ENCODE measurements at regions not wholly inside any gene's neighbourhood (a gene's known extent, or its start where the extent isn't known, plus 50 kb on each side); places are given as distances from the start of the nearest gene placed in this dataset.

- no peak for DNase-seq (ENCODE audit: low read depth)
These were observed 222.3 kb upstream of the BOD1L1 start for GRCh38 chr4:13849778-13850177.

- no peak for DNase-seq (ENCODE audit: low read depth)
These were observed 223.8 kb upstream of the BOD1L1 start for GRCh38 chr4:13851085-13851940.

- no peak for DNase-seq (ENCODE audit: low read depth)
These were observed 224.9 kb upstream of the BOD1L1 start for GRCh38 chr4:13852411-13852810.

- DNase-seq (ENCODE audit: low read depth) = no peak
These were observed 228.9 kb upstream of the BOD1L1 start for GRCh38 chr4:13856387-13856786.

GRCh38 chr4:13857397-13857796 is 229.9 kb upstream of the BOD1L1 start:
- no peak for DNase-seq (ENCODE audit: low read depth)

DNA sequence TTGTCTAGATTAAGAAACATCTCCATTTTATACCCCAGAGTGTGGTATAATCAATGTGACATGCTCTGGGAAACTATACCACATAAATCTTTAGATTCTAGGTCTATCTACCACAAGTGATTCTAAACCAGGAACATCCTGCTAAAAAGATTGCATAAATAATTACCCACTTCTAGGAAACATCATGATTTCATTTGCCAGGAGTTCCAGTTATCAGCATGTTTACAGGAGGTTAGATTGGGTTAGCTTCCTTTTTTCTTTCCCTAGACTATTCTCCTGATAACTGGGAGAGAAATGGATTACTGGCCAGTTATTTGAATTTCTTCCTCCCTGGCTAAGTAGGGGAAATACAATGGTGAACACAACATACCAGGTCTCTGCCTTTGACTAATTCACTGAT is 230.3 kb upstream of the BOD1L1 start:
- DNase-seq (ENCODE audit: low read depth) = no peak

DNA sequence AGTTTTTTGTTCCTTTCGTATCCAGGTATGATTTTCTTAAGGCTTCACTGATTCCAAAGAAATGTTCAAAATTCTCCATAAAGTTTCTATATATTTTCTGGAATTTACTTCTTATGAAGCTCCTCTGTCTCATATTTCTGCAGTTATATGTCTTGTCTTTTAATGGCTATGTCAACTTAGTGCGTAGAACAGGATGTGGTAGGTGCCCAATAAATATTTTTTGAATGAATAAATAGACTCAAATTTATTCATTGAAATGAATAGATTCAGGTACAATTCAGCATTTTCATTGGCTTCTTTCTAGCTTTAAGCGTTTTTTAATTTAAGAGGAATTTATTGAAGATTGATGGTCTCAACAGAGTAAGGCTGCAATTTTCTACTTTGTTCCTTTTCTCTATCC is 231.9 kb upstream of the BOD1L1 start:
- DNase-seq (ENCODE audit: low read depth) = no peak

DNA sequence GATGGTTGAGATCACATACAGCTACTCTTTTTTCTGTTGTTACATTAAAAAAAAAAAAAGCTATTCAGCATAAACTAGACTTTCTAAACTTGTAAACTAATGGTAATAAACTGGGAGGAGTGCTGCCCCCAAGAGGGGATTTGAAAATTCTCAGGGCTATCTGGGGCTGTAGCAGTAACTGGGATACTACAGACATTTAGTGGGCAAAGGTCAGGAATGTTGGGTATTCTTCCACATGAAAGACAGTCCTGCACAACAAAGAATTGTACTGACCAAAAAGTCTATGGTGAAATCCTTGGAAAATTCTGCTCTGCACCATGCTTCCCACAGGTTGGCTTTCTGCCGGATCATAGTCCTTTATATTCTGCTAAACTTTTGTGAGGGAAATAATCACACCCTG is 232.6 kb upstream of the BOD1L1 start:
- DNase-seq (ENCODE audit: low read depth) = no peak

DNA sequence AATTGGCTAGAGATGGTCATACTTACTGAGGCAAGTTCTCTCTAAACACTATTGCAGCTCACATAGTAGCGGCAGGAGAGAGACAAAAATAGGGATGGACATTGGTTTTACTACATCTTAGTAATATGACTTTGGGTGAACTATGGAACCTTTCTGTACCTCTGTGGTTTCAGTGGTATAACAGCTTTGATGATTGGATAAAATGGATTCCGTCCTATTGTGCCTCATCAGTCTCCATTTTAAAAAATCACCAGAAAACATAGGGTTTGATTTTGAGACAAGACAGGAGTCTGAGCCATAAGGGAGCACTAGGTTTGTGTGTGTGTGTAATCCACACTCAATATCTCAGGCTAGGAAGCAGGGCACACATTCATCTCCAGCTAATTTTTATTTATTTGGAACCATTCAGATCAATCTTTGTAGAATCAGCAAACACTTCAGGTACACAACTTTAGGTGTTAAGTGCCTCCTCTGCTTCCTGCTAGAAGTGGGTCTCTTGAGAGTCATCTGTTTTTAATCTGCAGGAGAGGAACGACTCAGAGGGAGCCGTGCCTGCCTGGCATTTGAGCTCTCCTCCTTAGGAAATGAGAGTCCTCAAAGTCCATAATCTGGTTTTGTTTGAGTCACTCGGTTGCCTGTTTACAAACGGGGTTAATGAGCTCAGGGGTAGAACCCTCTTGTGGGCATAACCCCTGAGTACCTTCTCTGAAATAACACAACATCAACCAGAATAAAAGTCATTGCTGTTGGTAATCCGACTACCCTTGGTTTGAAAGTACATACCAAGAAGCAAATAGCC is 238.5 kb upstream of the BOD1L1 start:
- DNase-seq (ENCODE audit: low read depth) = no peak

DNA sequence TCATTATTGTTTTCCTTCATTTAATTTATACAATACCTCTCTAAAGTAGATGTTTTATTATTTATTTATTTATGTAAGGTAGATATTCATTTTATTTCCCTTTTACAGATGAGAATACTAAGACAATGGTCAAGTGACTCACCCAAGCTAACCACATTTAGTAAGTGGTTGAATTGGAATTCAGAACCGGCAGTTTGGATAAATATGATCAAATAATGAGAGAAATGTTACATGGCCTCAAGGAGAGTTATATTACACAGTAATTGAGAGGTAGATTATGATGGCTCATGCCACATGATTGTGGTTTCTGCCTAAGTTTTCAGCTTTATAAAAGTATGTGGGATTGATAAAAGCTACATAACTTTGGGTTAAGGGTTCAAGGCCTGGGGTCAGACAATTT is 239.4 kb upstream of the BOD1L1 start:
- DNase-seq (ENCODE audit: low read depth) = no peak

- DNase-seq (ENCODE audit: low read depth) = no peak
These were observed 244.6 kb upstream of the BOD1L1 start for GRCh38 chr4:13872155-13872554.

- no peak for DNase-seq (ENCODE audit: low read depth)
These were observed 245.4 kb upstream of the BOD1L1 start for GRCh38 chr4:13872955-13873354.

DNA sequence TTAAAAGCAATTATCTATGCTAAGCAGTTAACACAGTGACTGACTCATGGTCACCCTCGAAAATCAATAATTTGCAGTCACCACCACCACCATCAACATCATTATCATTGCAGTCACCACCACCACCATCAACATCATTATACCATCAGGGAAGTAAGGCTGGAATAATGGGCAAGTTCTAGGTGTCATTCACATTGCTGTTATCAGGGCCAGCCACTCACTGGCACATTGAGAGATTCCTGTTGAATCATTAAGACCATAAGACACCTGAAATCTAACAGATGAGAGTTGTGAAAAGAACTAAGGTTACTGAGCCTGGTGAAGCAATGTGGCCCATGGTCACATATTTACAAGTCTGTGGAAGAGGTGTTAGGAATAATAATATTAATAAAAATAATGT is 247.7 kb upstream of the BOD1L1 start:
- no peak for DNase-seq (ENCODE audit: low read depth)

DNA sequence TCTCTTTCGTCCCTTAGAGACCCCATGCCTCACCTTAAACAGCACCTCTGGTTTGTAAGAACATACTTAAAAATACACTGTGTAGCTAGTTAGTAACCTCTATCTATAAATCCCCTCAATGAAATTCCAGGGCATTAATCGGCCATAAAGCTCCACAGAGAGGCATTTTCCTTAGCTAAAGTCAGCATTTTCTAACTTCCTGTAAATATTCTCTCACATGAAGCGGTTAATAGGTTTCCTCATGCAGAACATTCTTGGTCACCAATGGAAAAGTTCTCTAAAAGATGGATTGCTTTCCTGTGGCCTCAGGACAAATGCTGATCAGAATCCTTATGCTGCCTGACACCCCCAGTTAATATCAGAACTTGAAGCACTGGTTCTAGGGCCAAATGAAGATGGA is 248.6 kb upstream of the BOD1L1 start:
- no peak for DNase-seq (ENCODE audit: low read depth)

- no peak for DNase-seq (ENCODE audit: low read depth)
These were observed 249.4 kb upstream of the BOD1L1 start for GRCh38 chr4:13876940-13877339.

- DNase-seq (ENCODE audit: low read depth) = no peak
These were observed 250.1 kb upstream of the BOD1L1 start for GRCh38 chr4:13877626-13878025.

DNA sequence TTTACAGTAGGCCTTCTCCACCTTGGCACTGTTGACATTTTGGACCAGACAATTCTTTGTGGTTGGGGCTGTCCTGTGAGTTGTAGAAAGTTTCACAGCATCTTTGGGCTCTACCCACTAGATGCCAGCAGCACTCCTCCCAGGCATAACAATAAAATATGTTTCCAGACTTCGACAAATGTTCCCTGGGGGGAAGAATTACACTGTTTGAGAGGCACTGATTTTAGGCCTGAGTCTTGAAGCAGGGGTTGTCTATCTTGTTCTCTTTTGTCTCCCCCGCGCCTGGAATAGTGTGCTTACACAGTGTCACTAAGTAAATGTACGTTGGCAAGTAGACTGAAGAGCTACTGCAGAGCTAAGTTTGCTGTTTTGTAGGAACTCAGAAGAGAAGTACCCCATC is 254.4 kb upstream of the BOD1L1 start:
- DNase-seq (ENCODE audit: low read depth) = no peak

GRCh38 chr4:13887010-13887409 is 259.5 kb upstream of the BOD1L1 start:
- DNase-seq (ENCODE audit: low read depth) = no peak

- no peak for DNase-seq (ENCODE audit: low read depth)
These were observed 260.6 kb upstream of the BOD1L1 start for GRCh38 chr4:13888112-13888511.

DNA sequence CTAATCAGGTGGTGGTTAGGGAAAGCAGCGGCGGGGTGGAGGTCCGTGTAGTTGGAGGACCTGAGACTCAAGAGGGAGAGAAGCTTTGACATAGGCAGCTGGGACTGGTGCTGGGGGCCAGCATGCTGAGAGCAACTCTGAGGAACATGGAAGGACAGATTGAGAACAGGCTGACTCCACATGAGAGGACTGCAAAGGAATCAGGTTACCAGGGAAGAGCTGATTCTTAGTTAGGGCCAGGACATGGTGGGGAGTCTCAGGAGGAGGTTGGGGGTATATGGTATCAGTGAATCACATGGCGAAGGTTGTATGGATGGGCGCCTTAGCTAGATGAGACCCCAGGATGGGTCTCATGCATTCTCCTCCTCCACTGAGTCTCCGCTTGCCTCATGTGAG is 264.0 kb upstream of the BOD1L1 start:
- no peak for DNase-seq (ENCODE audit: low read depth)

- DNase-seq (ENCODE audit: low read depth) = no peak
These were observed 265.2 kb upstream of the BOD1L1 start for GRCh38 chr4:13892739-13893105.

GRCh38 chr4:13893211-13893610 is 265.7 kb upstream of the BOD1L1 start:
- no peak for DNase-seq (ENCODE audit: low read depth)

- DNase-seq (ENCODE audit: low read depth) = no peak
These were observed 266.5 kb upstream of the BOD1L1 start for GRCh38 chr4:13893987-13894386.

DNA sequence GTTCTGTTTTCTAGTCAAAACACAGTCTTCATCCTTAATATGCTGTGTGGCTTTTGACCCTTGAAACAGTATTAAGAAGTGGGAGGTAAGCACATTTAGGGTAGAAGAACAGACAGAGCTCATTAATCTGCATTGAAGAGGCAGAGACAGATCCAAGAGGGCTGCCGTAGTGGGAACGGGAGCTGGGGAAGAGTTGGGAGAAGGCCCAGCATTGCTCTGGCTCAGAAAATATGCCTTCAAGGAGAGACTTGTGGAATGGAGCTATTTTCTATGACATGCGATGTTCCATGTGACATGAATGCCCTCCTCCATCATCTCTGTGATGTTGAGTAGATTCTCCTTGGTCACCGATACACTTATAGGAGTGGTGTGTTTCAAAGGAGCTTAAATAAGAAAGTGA is 273.3 kb upstream of the BOD1L1 start:
- no peak for DNase-seq (ENCODE audit: low read depth)
